Activated CD4-positive, alpha-beta T cell treated with anti-CD3 and anti-CD28 coated beads, Interleukin-2, amount 50 U/mL, for 16 hours (primary cell): ENCODE measurements at regions not wholly inside any gene's neighbourhood (a gene's known extent, or its start where the extent isn't known, plus 50 kb on each side); places are given as distances from the start of the nearest gene placed in this dataset.
"Not testable (repeated sequence)": the region's sequence is repeated elsewhere in the genome, so short reads cannot be mapped to it uniquely, and the experiment has no call there.

Experiments
- DNase-seq: peaks from one replicate; pipeline ENCODE4 v3.0.0-alpha.2; 2020

DNA sequence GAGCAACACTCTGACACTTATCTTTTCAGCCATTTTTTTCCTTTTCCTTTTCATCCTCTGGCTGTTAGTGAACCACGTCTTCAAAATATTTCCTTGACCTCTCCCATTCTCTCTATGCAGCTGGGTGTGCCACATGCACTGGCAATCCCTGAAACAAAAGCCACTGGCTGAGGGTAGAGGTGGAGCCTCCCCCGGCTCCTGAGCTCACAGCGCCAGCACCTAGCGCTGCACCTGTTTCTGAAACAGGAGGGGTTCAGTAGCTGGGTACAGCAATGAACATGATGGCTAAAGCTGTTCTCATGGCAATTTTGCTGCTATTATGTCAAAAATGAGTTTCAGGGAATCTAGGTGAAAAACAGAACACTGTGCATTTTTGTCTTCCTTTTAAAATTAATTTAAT lies 314.7 kb upstream of the ATP10A start:
- DNase-seq: no peak

DNA sequence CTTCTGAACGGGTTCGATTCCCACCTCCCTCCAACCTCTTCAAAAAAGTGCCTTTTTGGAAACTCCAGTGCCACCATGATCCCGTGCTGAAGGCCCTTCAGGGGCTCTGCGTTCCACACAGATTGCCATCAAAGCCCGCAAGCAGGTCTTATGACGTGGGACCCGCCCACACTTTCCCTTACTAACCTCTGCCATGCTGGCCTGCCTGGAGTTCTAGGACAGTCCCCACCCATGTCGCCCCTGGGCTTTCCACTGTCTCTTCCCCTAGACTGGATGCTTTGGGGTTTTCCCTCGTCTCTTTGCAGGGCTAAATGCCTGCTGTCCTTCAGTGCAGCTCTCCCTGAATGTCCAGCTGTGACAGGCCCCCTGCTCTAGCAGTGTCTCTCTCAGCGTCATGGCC lies 313.7 kb upstream of the ATP10A start:
- DNase-seq: no peak

DNA sequence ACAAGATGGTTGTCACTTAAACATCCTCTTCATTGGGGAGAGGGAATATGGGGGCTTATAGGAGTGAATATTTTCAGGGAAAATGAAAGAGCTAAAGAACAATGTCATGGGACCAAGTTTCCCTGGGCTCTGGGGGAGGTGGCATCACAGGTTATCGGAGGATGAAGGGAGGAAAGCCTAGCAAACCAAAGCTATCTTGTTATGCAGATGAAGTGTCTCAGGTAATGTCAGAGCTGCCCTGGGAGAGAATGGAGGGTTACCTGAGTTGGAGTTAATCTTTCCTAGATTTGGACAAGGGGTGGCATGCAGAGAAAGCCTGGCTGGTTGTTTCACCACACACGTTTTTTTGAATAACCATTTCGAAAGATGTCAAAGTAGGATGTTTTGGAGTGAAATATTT lies 308.1 kb upstream of the ATP10A start:
- no peak for DNase-seq

DNA sequence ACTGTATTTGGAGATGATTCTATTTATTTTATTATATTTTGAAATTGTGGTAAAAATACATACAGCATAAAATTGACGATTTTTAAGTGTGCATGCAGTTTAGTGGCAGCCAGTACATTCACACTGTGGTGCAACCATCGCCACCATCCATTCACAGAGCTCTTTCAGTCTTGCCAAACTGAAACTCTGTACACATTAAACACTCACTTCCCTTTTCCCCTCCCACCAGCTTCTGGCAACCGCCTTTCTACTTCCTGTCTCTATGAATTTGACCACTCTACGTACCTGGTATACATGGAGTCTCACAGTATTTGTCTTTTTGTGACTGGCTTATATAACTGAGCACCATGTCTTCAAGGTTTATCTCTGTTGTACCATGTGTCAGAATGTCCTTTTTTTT lies 303.3 kb upstream of the ATP10A start:
- DNase-seq: no peak

DNA sequence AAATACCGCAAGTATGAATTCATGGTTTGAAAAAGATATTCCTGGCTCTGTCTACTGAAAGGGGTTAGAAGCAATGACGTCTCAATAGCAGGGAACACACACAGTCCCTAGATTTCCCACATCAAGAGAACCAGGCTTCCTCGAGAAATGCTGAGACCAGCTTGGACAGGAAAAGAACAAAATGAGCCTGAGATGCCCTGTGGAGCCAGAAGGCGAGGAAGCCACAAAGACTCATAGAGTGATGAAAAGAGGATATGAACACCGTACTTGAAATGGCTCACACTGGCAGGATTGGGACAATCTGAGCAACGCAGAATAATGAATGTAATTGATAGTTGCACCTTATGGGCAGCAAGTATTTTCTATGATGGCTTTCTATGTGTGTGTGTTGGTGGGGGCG lies 302.4 kb upstream of the ATP10A start:
- DNase-seq: no peak

DNA sequence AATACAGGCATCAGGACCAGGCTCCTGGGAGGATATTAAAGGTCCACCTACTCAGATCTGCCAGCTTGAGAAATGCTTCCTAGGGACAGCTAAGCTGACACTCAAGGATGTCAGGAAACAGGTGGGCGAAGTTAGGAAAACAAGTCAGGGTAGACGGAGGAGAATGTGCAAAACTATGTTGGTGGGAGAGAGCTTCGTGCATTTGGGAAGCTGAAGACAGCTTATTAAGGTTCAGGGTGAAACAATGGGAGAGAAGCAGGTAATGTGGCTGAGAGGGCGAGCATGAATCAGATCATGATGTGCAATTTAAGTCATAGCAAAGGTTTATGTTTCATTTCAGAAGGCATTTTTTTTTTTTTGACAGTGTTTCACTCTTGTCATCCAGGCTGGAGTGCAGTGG lies 297.2 kb upstream of the ATP10A start:
- DNase-seq: no peak

DNA sequence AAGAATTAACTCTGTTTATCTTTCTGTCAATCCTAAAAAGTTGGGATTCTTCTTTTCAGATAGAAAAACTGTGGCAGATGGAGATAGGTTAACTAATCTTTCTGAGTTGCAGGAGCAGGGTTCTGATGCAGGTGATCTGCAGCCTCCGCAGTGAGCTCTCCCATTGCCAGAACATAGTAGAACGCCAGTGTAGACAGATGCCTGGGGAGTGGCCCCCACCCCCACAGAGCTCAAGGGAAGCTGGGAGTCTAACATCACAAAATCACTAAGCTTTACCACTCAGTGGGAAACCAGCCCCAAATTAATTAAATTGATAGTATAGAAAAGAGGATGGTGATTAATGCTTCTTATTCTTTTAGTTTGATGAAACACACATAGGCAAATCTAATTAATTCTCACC lies 295.0 kb upstream of the ATP10A start:
- no peak for DNase-seq

DNA sequence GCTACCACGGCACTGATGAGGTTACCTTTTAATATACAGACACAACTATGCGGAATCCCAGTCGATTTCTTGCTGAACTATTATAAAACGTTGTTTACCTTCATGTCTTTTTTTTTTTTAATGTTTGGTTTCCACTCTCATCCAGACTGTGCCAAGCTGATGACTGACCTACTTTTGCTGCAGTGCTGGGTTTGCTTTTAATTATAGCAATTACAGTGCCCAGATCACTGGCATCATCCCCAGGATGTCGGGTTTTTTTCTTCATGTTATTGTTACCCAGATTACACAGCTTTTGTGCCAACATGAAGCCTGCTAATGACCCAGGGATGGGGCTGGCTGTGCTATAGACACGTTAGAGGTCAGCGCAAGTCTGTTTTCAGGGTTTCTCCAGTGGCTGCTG lies 294.0 kb upstream of the ATP10A start:
- no peak for DNase-seq

DNA sequence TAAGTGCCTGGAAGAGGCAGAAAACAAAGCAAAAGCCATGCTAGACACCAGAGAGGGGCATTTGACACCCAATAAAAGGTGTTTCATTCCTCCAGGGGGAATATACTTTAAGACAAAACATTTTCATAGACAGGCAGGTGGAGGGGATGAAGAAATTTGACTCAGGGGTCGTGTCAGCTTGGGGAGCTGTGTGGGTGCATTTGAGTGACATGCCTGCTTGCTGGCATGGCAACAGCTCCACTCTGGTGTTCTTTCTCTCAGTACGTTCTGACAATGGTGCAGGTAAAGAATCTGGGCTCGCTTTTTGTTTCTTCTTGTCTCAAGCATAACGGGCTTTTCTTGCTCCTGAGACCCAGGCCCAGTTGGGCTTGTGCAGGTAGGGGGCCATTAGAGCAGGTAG lies 292.9 kb upstream of the ATP10A start:
- no peak for DNase-seq

DNA sequence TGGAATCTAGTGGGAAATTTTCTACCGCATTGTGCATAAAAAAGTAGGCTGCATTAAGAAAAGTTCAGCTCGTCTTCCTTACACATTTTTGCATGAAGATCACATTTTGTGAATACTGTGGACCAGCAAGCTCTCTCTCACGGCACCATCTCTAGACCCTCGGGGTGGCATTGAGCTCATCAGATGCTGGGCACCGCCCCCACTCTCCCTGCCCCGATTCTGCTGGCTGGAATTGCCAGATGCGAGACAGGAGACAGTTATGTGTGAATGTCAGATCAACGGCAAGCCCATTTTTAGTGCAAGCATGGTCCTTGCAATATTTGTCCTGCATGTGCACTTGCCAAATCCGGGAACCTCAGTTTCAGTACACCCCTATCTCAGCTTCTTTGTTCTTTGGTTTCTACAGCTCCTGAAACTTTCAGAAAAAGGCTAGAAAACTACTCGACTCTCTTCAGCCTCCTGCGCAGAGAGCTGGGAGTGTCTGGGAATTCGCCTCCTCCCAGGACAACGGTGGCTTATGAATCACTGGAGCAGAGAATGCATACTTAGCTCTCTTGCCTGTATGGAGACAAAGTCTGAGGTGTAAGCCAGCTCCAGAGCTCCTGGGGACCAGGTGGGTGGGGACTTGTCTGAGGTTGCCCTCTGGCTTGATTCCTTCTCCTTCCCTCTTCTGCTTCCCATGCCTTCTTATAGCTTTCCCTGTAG lies 285.2 kb upstream of the ATP10A start:
- no peak for DNase-seq

DNA sequence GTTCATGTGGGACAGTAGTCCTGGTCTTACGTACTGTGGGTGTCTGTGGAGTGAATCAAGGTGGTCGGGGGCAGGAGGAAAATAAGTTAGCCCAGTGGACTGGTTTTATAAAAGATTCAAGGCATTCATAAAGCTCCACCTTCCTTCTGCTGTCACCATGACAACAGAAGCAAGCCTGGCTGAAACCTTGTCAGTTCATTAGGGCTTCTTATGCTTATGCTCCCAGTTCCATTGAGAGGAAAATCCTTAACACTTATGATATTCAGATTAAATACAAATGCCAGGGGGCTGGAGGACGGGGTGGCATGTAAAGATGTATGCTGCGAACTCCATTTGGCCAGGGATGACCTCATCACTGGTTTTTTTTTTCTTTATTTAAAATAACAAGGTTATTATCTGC lies 283.1 kb upstream of the ATP10A start:
- no peak for DNase-seq

DNA sequence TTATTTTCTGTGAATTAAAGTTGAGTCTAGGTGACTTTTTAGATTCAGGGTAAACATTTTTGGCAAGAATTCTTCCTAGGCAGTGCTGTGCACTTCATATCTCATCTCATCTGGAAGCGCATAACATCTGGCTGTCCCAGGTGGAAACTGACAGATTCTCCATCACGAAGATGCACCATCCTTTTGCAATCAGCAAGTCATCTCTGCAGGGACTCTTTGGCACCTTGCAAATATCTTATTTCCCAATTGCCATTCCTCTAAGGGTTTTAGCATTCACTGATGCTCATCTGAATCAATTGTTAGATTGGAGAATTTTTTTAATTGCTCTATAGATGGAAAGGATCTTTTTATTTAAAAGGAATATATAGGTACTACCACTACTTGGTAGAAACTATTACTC lies 282.7 kb upstream of the ATP10A start:
- no peak for DNase-seq

DNA sequence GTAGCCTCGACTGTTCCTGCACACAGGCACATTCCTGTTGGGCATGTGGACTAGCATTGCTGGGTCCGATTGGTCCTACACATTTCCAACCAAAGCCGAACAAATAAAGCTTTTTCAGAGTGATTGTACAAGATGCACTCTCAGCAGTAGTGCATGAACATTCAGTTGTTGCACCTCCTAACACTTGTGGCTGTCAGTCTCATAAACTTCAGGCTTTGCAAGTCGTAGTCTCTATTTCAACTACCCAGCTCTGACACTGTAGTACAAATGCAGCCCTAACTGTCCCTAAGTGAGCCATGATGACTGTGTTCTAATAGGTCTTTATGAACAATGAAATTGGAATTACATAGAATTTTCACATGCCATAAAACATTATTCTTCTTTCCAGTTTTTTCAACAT lies 281.7 kb upstream of the ATP10A start:
- DNase-seq: no peak

DNA sequence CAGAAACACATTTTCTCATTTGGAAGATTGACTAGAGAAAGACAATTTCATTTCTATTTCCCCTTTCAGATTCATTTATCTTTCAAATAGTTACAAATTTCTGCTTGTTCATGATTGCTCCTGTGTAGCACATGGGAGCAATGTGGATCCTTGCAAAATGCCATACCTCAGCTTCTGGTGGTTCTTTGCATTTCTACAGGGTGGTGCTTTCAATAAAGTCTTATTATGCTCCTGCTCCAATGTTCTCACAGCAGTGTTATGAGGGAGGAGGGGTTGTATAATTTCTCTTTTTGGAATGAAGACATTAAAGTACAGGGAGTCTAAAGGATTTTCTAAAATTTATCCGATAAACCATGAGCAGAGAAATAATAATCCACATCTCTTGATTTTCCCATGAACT lies 280.1 kb upstream of the ATP10A start:
- no peak for DNase-seq

DNA sequence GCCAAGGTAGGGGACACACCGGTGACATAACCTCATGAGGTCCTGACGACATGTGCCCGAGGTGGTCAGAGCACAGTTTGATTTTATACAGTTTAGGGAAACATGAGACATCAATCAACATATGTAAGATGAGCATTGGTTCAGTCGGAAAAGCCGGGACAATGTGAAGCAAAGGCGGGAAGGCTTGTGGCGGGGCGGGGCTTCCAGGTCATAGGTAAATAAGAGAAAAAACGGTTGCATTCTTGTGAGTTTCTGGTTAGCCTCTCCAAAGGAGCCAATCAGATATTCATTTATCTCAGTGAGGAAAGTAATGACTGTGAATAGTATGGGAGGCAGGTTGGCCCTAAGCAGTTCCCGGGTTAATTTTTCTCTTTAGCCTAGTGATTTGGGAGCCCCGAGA lies 271.7 kb upstream of the ATP10A start:
- DNase-seq: no peak

DNA sequence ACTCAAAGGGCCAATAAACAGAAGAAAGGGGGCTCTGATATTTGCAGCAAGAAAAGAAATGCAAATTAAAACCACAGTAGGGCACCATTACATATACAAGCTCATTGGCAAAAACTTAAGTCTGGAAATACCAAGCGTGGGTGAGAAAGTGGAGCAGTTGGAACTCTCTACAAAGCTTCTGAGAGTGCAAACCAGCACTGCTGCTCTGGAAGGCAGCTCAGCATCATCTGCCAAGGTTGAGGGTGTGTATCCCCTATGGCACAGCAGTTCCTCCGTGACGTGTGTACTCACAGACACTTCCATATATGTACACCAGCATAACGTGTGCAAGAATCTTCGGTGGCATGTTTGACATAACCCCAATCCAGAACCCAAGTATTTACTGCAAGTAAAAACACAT lies 271.0 kb upstream of the ATP10A start:
- no peak for DNase-seq

DNA sequence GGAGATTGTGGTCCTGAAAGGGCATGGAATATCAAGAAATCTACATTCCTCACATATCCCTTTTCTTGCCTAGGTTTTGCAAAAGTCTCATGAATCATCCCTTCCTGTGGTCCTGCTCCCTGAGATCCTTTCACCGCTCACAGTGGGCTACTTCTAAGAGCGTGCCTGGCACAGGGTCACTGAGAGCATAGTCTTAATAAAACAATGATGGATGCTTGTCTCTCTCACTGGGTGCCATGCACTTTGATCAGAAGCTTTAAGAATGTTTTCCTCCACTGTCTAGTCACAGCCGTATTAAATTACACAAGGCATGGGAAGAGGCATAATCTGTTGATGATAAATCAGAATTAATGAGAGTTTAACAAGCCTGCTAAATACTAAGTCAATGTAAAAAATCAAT lies 269.7 kb upstream of the ATP10A start:
- no peak for DNase-seq

DNA sequence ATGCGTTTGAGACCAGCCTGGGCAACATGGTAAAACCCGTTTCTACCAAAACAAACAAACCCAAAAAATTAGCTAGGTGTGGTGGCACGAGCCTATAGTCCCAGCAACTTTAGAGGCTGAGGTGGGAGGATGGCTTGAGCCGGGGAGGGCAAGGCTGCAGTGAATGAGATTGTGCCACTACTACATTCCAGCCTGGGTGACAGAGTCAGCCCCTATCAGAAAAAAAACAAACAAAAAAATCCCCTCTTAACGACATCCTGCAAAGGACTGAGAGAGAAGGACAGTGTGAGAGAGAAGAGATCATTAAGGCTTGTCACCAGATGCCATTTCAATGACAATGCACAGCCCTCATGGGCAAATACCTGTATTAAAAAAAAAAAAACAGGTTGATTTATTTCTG lies 266.7 kb upstream of the ATP10A start:
- no peak for DNase-seq

DNA sequence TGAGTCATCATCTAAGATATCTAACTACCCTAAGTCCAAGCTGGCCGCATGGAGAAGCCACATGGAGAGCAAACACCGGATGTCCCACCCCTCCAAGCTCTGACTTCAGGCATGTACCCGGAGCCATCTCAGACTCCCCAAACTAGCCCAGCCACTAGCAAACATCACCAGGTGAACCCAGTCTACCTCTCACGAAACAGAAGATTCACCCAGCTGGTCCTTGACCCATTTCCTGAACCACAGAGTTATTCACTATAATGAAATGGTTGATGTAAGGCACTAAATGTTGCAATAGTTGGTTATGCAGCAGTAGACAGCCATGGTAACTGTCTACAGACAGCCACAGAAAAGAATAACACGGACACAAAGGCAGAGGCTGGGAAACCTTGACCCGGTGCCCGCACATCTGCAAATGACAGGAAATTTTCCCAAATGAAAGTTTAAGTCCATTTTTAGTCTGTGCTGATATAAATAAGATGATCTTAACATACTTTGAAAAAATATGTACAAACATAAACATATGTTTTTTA lies 265.5 kb upstream of the ATP10A start:
- DNase-seq: no peak

DNA sequence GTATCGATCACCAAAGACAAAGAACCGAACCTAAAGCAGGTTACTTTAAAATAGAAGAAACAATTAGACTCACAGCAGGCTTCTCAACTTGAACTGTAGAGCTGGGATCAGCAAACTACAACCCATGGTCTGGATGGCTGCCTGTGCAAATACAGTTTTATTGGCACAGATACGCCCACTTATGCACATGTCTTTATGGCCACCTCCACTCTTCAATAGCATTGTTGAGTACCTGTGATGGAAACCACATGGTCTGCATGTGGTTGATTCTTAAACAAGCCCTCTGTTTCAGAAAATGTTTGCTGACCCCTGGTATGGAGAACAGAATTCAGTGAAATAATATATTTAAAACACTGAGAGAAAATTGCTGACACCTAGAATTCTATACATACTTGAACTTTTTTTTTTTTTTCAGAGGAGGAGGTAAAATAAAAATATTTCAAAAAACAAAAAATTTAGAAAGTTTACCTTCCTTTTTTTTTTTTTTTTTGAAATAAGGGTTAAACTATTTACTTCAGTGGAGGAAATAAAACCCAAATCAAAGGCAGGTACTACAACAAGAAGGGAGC lies 263.8 kb upstream of the ATP10A start:
- no peak for DNase-seq

DNA sequence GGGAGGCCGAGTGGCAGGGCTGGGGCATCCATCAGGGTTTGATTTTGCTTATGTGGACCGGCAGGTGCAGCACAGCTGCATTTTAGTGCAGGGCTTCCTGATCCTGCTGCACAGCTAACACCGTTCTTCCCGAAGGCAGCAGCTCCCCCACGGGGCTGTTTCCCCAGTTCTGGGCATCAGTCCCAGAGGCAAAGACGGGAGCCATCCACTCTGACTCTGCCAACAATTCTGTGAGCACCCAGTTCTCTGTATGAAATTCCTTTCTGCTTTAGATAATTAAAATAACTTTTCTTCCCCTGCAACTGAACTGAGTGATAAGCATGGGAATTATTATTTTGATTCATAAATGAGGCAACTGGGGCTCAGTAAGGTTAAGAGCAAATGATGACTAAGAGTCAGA lies 262.9 kb upstream of the ATP10A start:
- no peak for DNase-seq

DNA sequence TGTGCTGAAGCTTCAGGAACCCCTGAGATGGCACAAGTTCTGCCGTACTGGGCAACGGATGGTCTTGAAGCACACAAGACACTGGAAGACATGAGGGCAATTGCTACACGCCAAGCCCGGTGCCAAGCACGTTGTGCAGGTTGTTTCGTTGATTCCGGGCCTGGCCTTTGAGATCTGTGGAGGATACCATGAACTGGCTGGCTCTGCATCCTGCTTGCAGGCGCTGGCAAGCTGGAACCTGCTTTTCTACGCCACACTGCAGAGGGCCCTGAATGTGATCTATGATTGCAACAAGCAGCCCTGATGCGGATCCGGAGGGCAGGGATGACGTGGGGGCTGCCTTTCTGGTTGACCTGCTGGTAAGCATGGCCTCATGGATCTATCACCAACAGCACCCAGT lies 262.5 kb upstream of the ATP10A start:
- DNase-seq: no peak

DNA sequence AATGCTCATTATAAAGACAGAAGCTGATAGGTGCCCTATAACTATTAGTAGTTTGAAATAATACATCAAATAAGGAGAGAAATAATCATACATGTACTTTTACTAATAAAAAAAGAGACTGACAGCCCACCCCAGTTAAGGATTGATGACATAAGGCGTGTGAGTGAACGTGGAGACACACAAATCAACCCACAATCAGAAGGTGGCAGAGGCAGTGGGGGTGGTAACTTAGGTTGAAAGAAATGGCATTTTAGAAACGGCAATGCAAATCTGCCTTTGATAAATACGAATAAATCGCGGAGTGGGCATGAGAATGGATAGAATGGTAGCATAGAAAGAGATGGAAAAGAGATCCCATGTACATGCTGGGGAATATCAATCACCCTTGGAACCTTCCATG lies 256.2 kb upstream of the ATP10A start:
- DNase-seq: no peak

DNA sequence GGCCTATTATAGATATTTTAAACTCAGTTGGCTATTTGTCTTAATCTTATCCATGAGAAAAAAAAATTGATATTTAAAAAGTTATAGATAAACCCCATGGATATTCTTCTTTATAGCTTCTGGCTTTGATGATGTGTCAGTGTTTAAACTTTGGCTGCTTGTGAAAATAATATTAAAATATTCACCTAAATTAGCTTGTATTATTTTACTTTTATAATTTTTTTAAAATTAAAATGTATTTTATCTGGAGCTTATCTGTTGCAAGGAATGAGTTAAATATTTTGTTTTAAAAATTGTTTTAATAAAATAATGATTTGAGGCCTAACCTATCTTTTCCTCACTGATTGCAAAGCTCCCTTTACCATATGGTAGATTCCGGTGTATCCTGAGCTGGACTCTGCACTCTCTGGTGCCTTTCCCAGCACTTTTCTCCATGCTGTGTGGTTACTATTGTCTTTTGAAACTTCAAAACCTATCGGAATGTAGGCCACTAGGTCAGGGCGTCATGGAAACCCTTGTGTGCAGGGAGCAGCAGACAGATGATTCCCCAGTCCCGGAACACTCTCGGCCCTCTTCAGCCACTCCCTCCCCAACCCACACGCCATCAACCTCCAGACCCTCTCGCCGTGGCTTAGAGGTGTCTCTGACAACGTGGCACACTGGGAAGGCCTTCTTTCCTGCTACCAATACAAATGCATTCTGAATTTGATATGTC lies 252.3 kb upstream of the ATP10A start:
- DNase-seq: no peak

DNA sequence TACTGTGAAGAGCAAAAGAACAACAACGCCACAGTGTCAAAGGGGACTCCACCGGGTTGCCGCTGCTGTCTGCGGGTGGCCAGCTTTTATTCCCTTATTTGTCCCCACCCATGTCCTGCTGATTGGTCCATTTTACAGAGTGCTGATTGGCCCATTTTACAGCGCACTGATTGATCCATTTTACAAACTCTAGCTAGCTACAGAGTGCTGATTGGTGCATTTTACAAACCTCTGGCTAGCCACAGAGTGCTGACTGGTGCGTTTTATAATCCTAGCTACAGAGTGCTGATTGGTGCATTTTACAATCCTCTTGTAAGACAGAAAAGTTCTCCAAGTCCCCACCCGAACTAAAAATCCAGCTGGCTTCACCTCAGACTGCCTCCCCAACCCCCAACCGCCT lies 251.0 kb upstream of the ATP10A start:
- not testable (repeated sequence) for DNase-seq
